GM12878 (cell line): ENCODE measurements at regions not wholly inside any gene's neighbourhood (a gene's known extent, or its start where the extent isn't known, plus 50 kb on each side); places are given as distances from the start of the nearest gene placed in this dataset.

Experiments
- ATAC-seq: fragments of 200-7000 bp; cut with Tn5 transposase; 3 replicates; pipeline ENCODE4 v1.9.1; 2020; ENCODE audit warnings: mild to moderate bottlenecking, moderate library complexity
- BruUV-seq: library from RNA; stranded (reverse); fragments of 400-500 nt; replicated peaks from 2 replicates; lab custom pipeline; 2021; lab: Mats Ljungman, UMichigan
- CTCF ChIA-PET: fragments of 300-600 bp; sonication (Branson Sonifier 250); formaldehyde crosslinking; extraction: SDS; loops from one replicate; lab custom pipeline; 2021; ENCODE audit warnings: inconsistent platforms; lab: Yijun Ruan, JAX
- POLR2A ChIA-PET: fragments of 350-600 bp; formaldehyde crosslinking; extraction: SDS; loops from one replicate; lab custom pipeline; 2021; ENCODE audit warnings: inconsistent platforms; lab: Charles Lee
- RAD21 ChIA-PET: fragments of 300-600 bp; sonication (Branson Sonifier 250); formaldehyde crosslinking; loops from one replicate; lab custom pipeline; 2023; ENCODE audit warnings: antibody characterized with exemption; ENCODE audit not compliant: unreplicated experiment; lab: Charles Lee
- SMC1A ChIA-PET: fragments of 300-600 bp; sonication (Branson Sonifier 250); formaldehyde crosslinking; loops from one replicate; lab custom pipeline; 2023; ENCODE audit not compliant: unreplicated experiment, uncharacterized antibody; lab: Charles Lee
- DNase-seq: peaks from one replicate; pipeline ENCODE4 v3.0.0-alpha.2; 2011; ENCODE audit warnings: low read depth, low spot score
- FAIRE-seq: peaks from 3 replicates; lab custom pipeline; 2011; peaks lifted over from hg19 to GRCh38; lab: Jason Lieb, UNC
- H2AFZ ChIP-seq: 2 replicates; pipeline ENCODE4 v1.6.0; 2011; ENCODE audit warnings: low read depth, low read length, control low read depth; ENCODE audit not compliant: control insufficient read depth
- H3K27ac ChIP-seq: 2 replicates; pipeline ENCODE4 v1.5.1; 2011; ENCODE audit warnings: control low read depth; ENCODE audit not compliant: control insufficient read depth, insufficient read depth
- H3K27me3 ChIP-seq, 2 experiments: replicated peaks in 1 of 2; 2 replicates each; pipeline versions ENCODE4 v1.6.0 to v1.6.1; 2011; ENCODE audit warnings: low read length in 1 of 2; ENCODE audit not compliant: control insufficient read depth in 2 of 2, insufficient read depth in 2 of 2
- H3K36me3 ChIP-seq, 2 experiments: 2 replicates each; pipeline ENCODE4 v1.5.1; 2011; ENCODE audit warnings: low read length in 1 of 2; ENCODE audit not compliant: control insufficient read depth in 2 of 2, insufficient read depth in 2 of 2
- H3K4me1 ChIP-seq: 2 replicates; pipeline ENCODE4 v1.6.1; 2011; ENCODE audit warnings: mild to moderate bottlenecking, low read length, moderate library complexity, mixed read lengths; ENCODE audit not compliant: control insufficient read depth, insufficient read depth
- H3K4me2 ChIP-seq: 2 replicates; pipeline ENCODE4 v1.6.0; 2011; ENCODE audit warnings: control low read depth; ENCODE audit not compliant: control insufficient read depth, insufficient read depth
- H3K4me3 ChIP-seq: fragments of 200-600 bp; sonication (generic); 2 replicates; pipeline ENCODE4 v1.5.1; 2016
- H3K79me2 ChIP-seq: 2 replicates; pipeline ENCODE4 v1.6.0; 2011; ENCODE audit warnings: low read length; ENCODE audit not compliant: control insufficient read depth, insufficient read depth
- H3K9ac ChIP-seq: 2 replicates; pipeline ENCODE4 v1.8.0; 2011; ENCODE audit warnings: low read length, control low read depth, mixed read lengths; ENCODE audit not compliant: control insufficient read depth, insufficient read depth
- H3K9me3 ChIP-seq: replicated peaks from 3 replicates; pipeline ENCODE4 v1.5.1; 2011; ENCODE audit warnings: mild to moderate bottlenecking, low read length; ENCODE audit not compliant: control insufficient read depth, insufficient read depth
- H4K20me1 ChIP-seq: 2 replicates; pipeline ENCODE4 v1.6.0; 2011; ENCODE audit not compliant: control insufficient read depth, insufficient read depth
- CBFB ChIP-seq: IDR thresholded peaks from 2 replicates; pipeline ENCODE4 v1.6.1; 2016; ENCODE audit warnings: antibody characterized with exemption, low read depth
- CHD4 ChIP-seq: fragments of 200-600 bp; sonication (generic); IDR thresholded peaks from 2 replicates; pipeline ENCODE4 v1.6.1; 2016; ENCODE audit warnings: mild to moderate bottlenecking
- E2F8 ChIP-seq: fragments of 450-650 bp; IDR thresholded peaks from 2 replicates; pipeline ENCODE4 v1.6.1; 2018; ENCODE audit warnings: mild to moderate bottlenecking, low read depth, moderate library complexity; ENCODE audit not compliant: partially characterized antibody
- IRF4 ChIP-seq: IDR thresholded peaks from 2 replicates; pipeline ENCODE4 v1.6.1; 2011; ENCODE audit warnings: low read depth, low read length
- NFYA ChIP-seq: IDR thresholded peaks from 2 replicates; pipeline ENCODE4 v1.6.1; 2011; ENCODE audit warnings: low read depth, mild to moderate bottlenecking, low read length, improper control_type of control experiment, borderline replicate concordance
- SMARCA5 ChIP-seq: fragments of 450-650 bp; IDR thresholded peaks from 2 replicates; pipeline ENCODE4 v1.6.1; 2017; ENCODE audit warnings: mild to moderate bottlenecking
- SUZ12 ChIP-seq: fragments of 200-600 bp; sonication (generic); IDR thresholded peaks from one replicate; pipeline ENCODE4 v1.6.1; 2018; ENCODE audit warnings: antibody characterized with exemption, mild to moderate bottlenecking; ENCODE audit not compliant: unreplicated experiment
- TAF1 ChIP-seq: IDR thresholded peaks from 2 replicates; pipeline ENCODE4 v1.6.1; 2011; ENCODE audit warnings: mild to moderate bottlenecking, low read depth, low read length, borderline replicate concordance
- ZBTB33 ChIP-seq: fragments of 450-650 bp; IDR thresholded peaks from 2 replicates; pipeline ENCODE4 v1.6.1; 2017; ENCODE audit warnings: mild to moderate bottlenecking
- WGBS: methylation state at CpG from one replicate; pipeline ENCODE4 v1.1.6; 2016; ENCODE audit warnings: low lambda C conversion rate; ENCODE audit not compliant: insufficient replicate concordance, insufficient coverage; ENCODE audit errors: missing lambda C conversion rate; 5-methylcytosine and 5-hydroxymethylcytosine counted together
- in situ Hi-C: fragments of 300-500 bp; cut with MboI; formaldehyde crosslinking; loops from 9 replicates; pipeline ENCODE4 v1.14.3; 2018; ENCODE audit warnings: mixed read lengths
- intact Hi-C: fragments of 100-400 bp; cut with micrococcal nuclease; formaldehyde crosslinking; loops from one replicate; pipeline ENCODE4 v1.14.2; 2022; ENCODE audit not compliant: unreplicated experiment

GRCh38 chr3:87792534-87793336 lies 266.1 kb downstream of the CGGBP1 start, which contains the start of gene HTR1F:
Gene HTR1F, plus strand, starts transcription at chr3:87792706.
- Histone ChIP-seq H3K4me3 (no peak within 1 kb of the TSS), H3K79me2 (no peaks in the 10 kb centered on the region), H3K9ac (no peak within 1 kb of the TSS), H3K27ac (no peak within 1 kb of the TSS), H3K36me3 (no peaks in the 10 kb centered on the region), H3K4me1 (no peaks in the 10 kb centered on the region), H3K4me2 (no peak within 1 kb of the TSS), H2AFZ (no peak within 1 kb of the TSS), H3K27me3 (peaks cover 8 to 11% of the 10 kb centered on the region in 2 experiments), H3K9me3 (no peaks in the 10 kb centered on the region), H4K20me1 (no peaks in the 10 kb centered on the region)
- POLR2A ChIA-PET, result no interaction called here
- SMC1A ChIA-PET, result no interaction called here
- in situ Hi-C loops (no loop called here), intact Hi-C loops (no loop called here)
- WGBS, result 37% methylated on average over 46 of the region's 62 CpGs
- TF ChIP-seq SUZ12 (peak; percentile 73), CHD4 (no peak)
- RAD21 ChIA-PET, result interaction anchor here (0.6 kb wide), 1 partner anchor 20 kb away, joined by 4 read pairs; no protein-coding TSS in a partner anchor
- ATAC-seq (peak; percentile 52), DNase-seq (no peak), FAIRE-seq (no peak)
- CTCF ChIA-PET, result interaction anchor here (0.8 kb wide), 1 partner anchor 33 kb away, joined by 3 read pairs; no protein-coding TSS in a partner anchor
- no TSS peak for BruUV-seq

- ChIA-PET SMC1A (no interaction called here), CTCF (interaction anchor here (0.8 kb wide), 1 partner anchor 33 kb away, joined by 3 read pairs; no protein-coding TSS in a partner anchor), RAD21 (no interaction called here), POLR2A (no interaction called here)
- TF ChIP-seq TAF1, result no peak
- no peak for TF ChIP-seq IRF4
- no peak for TF ChIP-seq E2F8
- TF ChIP-seq NFYA, result no peak
- TF ChIP-seq SMARCA5, result no peak
- no peak for TF ChIP-seq ZBTB33
- TF ChIP-seq CBFB, result no peak
- Histone ChIP-seq H3K4me3 (no peak overlapping the region), H3K36me3 (no peaks in the 10 kb centered on the region), H3K9ac (no peak overlapping the region), H4K20me1 (no peaks in the 10 kb centered on the region), H3K4me1 (no peaks in the 10 kb centered on the region), H3K27ac (no peak overlapping the region), H3K9me3 (no peaks in the 10 kb centered on the region), H2AFZ (no peak overlapping the region), H3K79me2 (no peaks in the 10 kb centered on the region), H3K4me2 (no peak overlapping the region), H3K27me3 (peaks cover 8 to 11% of the 10 kb centered on the region in 2 experiments)
- FAIRE-seq (no peak), DNase-seq (no peak), ATAC-seq (no peak)
- no TSS peak for BruUV-seq
- WGBS, result 24% methylated on average over 9 of the region's 10 CpGs
- in situ Hi-C loops (no loop called here), intact Hi-C loops (no loop called here)
Observed at GRCh38 chr3:87792198-87792533, 266.6 kb downstream of the CGGBP1 start.
